GM12892 (cell line): ENCODE measurements at regions not wholly inside any gene's neighbourhood (a gene's known extent, or its start where the extent isn't known, plus 50 kb on each side); places are given as distances from the start of the nearest gene placed in this dataset.
A peak's percentile ranks its signal among the peaks of the same experiment; 100 is the strongest.

Experiments
- DNase-seq: peaks from one replicate; pipeline ENCODE4 v3.0.0; 2011; ENCODE audit not compliant: insufficient read length
- FAIRE-seq: peaks from 2 replicates; lab custom pipeline; 2011; peaks lifted over from hg19 to GRCh38; lab: Jason Lieb, UNC
- POLR2A ChIP-seq: IDR thresholded peaks from 2 replicates; pipeline ENCODE4 v1.6.1; 2011; ENCODE audit warnings: low read depth, low read length, control low read depth
- POLR2AphosphoS5 ChIP-seq: IDR thresholded peaks from 2 replicates; pipeline ENCODE4 v1.6.1; 2011; ENCODE audit warnings: low read depth, low read length, control low read depth
- TAF1 ChIP-seq: IDR thresholded peaks from 2 replicates; pipeline ENCODE4 v1.6.1; 2011; ENCODE audit warnings: low read depth, mild to moderate bottlenecking, control low read depth, low read length, borderline replicate concordance

- FAIRE-seq: no peak
- no peak for DNase-seq
- TF ChIP-seq TAF1 (no peak), POLR2A (no peak), POLR2AphosphoS5 (no peak)
Observed at GRCh38 chr7:148950806-148951205, 66.7 kb upstream of the EZH2 start.

GRCh38 chr7:148944935-148945934 is 61.1 kb upstream of the EZH2 start:
- FAIRE-seq (no peak), DNase-seq (no peak)
- no peak for TF ChIP-seq TAF1
- TF ChIP-seq POLR2A: no peak
- TF ChIP-seq POLR2AphosphoS5: no peak

- TF ChIP-seq POLR2A: no peak
- TF ChIP-seq POLR2AphosphoS5: no peak
- TF ChIP-seq TAF1: no peak
- DNase-seq: no peak
- peak; percentile 71 for FAIRE-seq
Observed at GRCh38 chr7:148941598-148942275, 57.6 kb upstream of the EZH2 start.

- DNase-seq: peak; percentile 56
- TF ChIP-seq POLR2AphosphoS5 (peak; percentile 81), TAF1 (0 out of 2 replicates have a peak, but pooled peaks have one; percentile 40), POLR2A (peak; percentile 67)
- FAIRE-seq: peak; percentile 92
Observed at GRCh38 chr7:148940702-148941597, 56.9 kb upstream of the EZH2 start.

GRCh38 chr7:148939128-148939755 is 55.2 kb upstream of the EZH2 start:
- DNase-seq (no peak), FAIRE-seq (no peak)
- TF ChIP-seq POLR2A: no peak
- no peak for TF ChIP-seq POLR2AphosphoS5
- TF ChIP-seq TAF1: no peak

- DNase-seq (no peak), FAIRE-seq (peak; percentile 30)
- no peak for TF ChIP-seq TAF1
- TF ChIP-seq POLR2AphosphoS5: no peak
- no peak for TF ChIP-seq POLR2A
Observed at GRCh38 chr7:148935451-148935850, 51.4 kb upstream of the EZH2 start.
